Glomerular visceral epithelial cell (primary cell): ENCODE measurements at regions not wholly inside any gene's neighbourhood (a gene's known extent, or its start where the extent isn't known, plus 50 kb on each side); places are given as distances from the start of the nearest gene placed in this dataset.

Experiments
- DNase-seq: peaks from one replicate; pipeline ENCODE4 v3.0.0-alpha.2; 2016; ENCODE audit errors: extremely low spot score

GRCh38 chr16:85326113-85326793 lies 214.0 kb upstream of the CIBAR2 start:
- DNase-seq: no peak

GRCh38 chr16:85326794-85327181 lies 214.5 kb upstream of the CIBAR2 start:
- DNase-seq: no peak

DNA sequence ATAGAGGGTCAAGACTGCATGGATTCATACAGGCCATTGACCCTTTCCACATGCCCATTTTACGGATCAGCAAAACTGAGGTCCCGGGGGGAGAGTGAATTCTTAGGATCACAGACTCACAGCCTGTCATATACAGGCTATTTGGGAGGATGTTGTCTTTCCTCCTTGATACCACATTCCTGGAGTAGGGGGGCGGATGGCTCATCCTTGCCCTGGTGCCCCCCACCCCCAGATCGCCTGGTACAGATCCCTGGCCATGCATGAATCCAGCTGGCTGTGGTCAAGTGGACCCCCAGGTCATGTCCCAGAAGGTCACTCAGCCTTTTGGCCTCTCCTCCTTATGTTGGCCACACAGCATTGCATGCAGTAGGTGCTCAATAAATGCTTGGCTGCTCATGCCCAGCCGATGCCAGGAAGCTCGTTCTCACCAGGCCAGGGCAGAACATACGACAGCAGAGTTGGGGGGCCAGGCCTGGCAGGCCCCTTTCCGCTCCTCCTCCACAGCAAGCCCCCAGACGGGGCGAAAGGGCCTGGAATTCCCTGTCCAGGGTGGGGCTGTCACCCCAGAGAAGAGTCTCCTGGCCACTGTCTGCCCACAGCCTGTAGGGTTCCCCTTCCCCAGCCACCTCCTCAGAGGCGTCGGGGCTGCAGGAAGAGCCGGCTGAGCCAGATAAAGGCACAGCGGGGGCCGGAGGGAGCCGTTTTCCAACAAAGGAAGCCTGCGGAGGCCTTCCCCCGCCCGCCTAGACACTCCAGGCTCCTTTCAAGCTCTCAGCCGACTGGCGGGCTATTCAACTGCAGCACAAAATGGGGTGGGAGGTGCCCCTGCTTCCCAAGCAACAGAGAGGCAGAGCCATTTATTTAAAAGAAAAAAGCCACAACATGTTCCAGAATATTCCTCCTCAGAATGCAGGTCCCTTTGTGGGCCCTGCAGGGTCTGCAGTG lies 215.7 kb upstream of the CIBAR2 start:
- DNase-seq: no peak

- no peak for DNase-seq
These were observed 216.4 kb upstream of the CIBAR2 start for GRCh38 chr16:85328676-85329058.

DNA sequence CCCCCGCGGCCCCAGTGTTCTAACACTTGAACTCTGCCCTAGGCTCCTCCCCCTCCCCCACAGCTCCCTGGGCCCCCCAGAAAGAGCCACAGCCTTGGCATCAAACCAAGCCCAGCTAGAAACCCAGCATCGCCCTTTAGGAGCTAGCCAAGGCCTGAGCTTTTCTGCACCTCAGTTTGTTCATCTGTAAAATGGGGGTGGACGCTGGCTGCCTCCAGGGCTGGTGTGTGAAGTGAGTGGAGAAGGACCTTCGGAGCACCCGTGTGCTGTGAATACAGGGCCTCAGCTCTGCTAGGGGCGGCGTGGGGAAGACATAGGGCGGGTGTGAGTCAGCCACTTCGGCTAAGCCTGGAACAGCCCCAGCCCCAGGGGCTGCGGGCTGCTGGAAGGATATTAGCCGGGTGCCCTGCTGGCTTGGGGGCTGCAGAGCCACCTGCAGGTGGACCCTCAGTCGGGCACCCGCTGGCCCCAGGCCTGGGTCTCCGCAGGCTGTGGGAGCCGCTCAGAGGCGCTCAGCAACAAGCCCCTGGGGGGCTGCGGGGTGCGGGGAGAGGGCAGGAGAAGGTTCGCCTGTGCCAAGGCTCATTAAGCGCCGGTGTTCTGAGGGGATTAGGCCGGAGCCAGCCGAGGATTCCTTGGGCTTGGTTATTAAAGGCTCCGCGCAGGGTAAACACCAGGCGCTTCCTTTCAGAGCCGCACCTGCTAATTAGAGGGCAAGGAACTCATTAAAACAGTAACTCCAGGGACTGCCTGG lies 217.0 kb upstream of the CIBAR2 start:
- peak; percentile 9 for DNase-seq

DNA sequence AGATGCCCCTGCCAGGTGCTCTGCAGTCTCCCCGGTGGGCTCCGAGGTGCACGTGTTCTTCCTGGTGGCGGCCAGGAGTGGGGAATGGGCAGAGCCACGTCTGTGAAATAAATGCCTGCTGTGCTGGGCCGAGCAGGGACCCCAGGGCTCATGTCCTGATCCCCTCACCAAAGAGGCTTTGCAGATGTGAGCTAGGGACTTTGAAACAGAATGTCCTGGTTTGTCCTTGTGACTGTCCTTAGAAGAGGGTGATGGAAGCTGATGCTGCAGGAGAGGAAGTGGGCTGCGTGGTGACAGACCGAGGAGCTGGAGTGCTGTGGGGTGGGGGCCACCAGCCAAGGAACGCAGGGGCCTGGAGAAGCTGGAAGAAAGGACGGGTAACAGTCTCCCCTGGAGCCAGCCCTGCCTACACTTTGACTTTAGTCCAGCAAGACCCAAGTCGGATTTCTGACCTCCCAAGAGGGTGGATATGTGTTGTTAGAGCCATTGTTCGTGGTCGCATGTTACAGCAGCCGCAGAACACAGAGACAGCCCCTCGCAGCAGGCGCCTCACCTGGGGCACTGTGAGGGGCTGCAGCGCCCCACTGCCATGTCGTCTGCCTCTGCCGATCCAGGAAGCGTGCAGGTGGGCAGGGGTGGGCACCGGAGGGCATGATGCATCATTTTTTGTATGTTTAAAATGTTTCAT lies 217.9 kb upstream of the CIBAR2 start:
- DNase-seq: no peak

DNA sequence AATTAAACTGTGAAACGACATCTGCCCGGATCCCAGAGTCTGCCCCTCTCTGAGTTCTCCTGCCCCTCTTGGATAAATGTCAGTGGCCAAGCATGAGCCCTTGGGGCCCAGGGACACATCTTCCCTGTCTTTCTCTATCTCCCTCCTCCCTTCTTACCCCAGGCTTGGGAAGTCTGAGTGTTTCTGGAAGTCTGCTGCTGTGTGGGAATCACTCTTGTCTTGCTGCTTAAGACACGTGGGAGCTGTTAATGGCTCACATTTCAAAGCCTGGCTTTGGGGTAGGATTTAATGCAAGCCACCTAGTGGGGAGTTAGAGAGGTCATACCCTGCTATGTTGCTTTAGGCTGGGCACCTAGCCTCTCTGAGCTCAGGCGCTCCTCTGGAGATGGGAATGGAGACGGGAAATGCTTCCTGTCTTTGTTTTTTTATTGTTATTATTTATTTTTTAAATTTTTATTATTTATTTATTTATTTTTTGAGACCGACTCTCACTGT lies 218.5 kb upstream of the CIBAR2 start:
- DNase-seq: peak; percentile 48

DNA sequence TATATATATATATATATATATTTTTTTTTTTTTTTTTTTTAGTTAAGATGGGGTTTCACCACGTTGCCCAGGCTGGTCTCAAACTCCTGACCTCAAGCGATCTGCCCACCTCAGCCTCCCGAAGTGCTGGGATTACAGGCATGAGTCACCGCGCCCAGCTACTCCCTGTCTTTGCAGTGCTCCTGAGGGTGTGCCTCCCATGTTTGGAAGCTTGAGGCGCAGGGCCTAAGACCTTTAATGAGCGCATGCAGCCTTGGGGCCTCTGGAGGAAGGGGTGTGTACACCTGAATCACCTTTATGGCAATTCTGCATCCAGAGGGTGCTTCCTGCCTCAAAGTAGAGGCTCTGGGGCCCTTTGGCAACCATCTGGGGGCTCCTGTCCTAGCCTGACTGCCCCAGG lies 219.4 kb upstream of the CIBAR2 start:
- DNase-seq: no peak

GRCh38 chr16:85332175-85332574 lies 219.9 kb upstream of the CIBAR2 start:
- no peak for DNase-seq

DNA sequence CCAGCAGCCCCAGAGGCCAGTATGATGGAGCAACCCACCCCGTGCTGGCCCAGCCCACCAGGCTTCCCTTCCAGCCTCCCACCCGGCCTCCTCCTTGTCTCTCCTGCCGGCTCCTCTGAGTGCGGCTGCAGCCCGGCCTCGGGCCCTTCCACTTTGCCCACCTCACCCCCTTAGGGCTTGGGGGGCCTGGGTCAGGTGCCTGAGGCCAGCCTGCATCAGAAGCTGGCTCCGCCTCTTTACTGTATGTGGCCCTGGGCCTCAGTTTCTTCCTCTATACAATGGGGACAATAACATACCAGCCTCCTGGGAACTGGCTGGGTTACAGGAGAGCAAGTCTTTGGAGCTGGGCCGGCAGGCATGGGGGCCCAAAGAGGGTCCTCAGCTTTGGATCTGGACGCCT lies 221.1 kb upstream of the CIBAR2 start:
- DNase-seq: no peak

DNA sequence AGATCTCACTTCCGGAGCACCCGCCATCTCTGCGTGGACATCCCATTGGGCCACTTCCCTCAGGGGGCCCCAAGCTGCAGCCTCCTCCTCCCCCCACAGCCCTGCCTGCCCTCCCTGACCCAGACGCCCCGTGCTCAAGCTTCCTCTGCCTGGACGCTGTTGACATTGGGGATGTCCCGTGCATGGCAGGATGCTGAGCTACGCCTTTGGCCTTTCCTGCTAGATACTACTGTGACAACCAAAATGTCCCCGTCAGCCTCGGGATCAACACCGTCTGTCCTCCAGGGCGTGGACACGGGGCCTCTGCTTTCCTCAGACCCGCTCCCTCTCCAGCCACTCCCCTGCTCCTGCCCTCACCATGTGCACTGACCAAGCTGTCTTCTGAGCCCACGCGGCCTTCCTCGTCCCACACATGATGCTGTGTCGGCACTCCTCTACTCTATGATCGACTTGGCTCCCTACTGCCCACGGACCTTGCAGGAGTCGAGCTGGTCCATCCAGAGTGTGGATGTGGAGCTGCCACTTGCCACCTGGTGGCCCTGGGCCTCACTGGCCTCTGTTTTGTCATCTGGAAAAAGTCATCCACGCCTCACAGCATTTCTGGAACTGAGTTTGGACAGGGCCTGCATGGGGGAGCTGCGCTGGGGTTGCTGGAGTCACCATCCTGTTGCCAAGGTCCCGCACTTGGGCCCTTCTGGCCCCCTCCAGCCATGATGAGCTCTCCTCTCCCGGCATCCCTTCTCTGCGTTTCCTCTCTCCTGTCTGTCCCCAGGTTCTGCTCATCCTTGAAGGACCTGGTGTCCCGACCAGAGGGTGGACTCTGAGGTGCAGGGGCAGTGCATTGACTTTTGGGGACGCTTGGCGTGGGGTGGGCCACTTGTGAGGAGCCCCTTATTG lies 221.7 kb upstream of the CIBAR2 start:
- no peak for DNase-seq

DNA sequence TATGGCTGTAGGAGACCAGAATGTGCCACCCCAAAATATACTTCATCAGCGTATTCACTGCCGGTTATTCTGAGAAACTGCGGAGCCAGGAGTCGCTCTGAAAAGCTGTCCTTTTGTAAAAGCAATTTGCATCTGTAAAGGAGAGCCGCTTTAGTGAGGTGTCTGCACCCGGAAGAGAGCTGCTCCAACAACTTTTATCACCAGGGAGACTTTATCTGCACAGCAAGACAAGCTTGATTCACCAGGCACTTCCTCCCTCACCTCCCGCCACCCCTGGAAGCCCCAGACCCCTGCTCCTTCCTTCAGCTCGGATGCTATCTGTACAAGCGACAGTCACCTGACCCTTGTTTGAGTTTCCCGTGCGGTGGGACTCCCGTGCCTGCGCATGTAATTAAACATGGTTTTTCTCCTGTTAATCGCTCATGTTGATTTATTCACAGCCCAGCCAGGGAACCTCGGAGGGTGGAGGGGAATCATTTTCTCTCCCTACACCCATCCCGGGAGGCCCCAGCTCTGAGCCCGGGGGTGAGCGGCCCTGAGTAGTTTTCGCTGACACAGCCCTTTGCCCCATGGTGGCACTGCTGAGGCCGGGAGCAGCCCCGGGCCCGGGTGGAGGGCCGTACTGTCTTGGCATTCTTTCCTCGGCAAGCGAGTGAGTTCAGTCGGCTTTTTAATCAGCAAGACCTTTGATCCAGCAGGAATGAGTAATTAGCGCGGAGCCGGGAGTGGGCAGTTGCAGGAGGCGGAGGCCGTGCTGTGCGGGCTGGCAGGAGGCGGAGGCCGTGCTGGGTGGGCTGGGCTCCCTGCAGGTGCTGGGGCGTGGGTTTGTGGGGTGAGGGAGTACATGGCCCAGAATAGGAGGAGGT lies 222.7 kb upstream of the CIBAR2 start:
- no peak for DNase-seq

- DNase-seq: no peak
These were observed 223.6 kb upstream of the CIBAR2 start for GRCh38 chr16:85335584-85336491.

- DNase-seq: no peak
These were observed 225.8 kb upstream of the CIBAR2 start for GRCh38 chr16:85337910-85338637.

DNA sequence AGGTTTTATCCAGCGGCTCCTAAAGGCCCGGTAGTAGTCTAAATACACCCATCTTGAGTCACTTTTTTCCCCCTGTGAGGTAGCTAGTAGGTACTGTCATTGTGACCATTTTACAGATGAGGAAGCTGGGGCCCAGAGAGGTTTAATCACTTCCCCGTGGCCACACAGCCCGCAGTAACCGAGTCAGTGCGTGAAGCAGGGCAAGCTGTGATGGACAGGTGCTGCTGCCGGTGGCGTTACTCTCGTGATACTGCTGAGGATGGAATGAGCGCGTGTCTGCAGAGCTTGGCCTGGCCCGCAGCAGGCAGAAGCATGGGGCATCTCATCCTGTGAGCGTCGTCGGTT lies 226.3 kb upstream of the CIBAR2 start:
- DNase-seq: no peak

DNA sequence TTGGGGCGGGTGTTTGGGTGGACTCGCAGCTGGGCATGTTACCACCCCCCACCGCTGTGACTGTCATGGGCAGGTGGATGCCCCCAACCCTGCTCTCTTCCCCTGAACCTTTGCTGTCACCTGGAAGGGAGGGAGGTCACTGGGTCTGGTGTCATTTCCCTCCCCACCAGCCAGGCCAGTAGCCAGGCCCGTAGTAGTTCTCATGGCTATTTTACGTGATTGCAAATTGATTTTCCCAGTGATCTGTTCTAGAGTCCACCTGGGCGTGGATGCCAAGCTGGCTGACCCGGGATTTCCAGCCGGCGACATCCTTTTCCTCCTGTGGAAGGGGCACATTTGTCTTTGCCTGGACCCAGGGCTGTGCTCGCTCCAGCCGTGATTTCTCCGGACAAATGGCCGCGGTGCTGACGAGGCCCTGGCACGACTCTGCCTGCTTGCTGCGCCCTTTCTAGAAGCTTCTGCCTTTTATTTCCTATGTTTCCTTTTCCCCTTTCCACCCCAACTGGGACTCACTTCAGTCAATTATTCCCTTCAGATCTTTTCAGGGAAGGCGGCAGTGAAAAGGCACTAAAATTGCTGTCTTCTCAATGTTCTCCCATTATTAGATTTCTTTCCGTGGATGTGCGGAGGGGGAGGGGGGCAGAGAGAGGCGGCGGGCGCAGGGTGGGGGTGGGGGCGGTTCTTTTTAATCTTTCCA lies 226.9 kb upstream of the CIBAR2 start:
- no peak for DNase-seq

- DNase-seq: no peak
These were observed 229.9 kb upstream of the CIBAR2 start for GRCh38 chr16:85341972-85342695.
